HL-60/S4 treated with retinoic acid at 250 ng/mL for 4 days and 3 days (cell line): ENCODE measurements at regions not wholly inside any gene's neighbourhood (a gene's known extent, or its start where the extent isn't known, plus 50 kb on each side); places are given as distances from the start of the nearest gene placed in this dataset.
"Not testable (repeated sequence)": the region's sequence is repeated elsewhere in the genome, so short reads cannot be mapped to it uniquely, and the experiment has no call there.

Experiments used
- in situ Hi-C: fragments of 300-500 bp; cut with MboI; formaldehyde crosslinking; loops from 2 replicates; pipeline ENCODE4 v1.7.0; 2022; ENCODE audit warnings: low sequenced_read_pairs

DNA sequence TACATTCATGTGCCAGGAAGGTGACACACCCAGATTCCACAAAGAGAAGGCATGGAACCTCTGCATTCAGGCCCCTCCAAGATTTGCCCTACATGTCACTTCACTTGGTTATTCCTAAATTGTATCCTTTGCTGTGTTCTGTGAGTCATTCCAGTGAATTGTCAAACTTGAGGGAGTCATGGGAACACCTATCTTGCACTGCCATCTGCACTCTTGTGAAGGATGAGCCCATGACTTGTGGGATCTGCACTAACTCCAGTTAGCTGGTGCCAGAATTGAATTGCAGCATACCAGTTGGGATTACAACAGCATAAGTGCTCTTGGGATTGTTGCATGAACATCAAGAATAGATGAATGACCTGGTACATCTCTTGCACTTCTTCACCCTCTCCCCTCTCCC is 1288.0 kb upstream of the ZEB2 start:
- in situ Hi-C loops, result no loop called here

DNA sequence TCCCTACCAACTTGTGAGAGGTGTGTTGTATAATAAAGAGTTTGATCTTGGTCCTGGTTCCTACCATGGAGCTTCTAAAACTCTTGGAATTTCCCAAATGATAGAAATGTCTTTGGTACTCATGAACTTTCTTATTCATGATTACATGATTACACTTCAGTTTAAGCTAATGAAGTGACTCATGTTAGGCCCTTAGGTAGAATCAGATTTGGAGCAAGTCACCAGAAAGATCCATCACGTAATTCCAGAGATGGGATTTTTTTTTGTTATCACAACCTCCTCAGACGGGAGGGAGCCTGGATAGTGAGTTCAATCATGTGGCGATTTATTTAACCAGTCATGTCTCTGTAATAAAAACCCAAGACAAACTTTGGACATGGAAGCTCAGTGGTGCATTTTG is 1287.6 kb upstream of the ZEB2 start:
- in situ Hi-C loops, result no loop called here

GRCh38 chr2:145806546-145806945 is 1286.6 kb upstream of the ZEB2 start:
- in situ Hi-C loops, result no loop called here

GRCh38 chr2:145802133-145802532 is 1282.2 kb upstream of the ZEB2 start:
- in situ Hi-C loops, result no loop called here

- in situ Hi-C loops, result no loop called here
These were observed 1281.3 kb upstream of the ZEB2 start for GRCh38 chr2:145801210-145801609.

DNA sequence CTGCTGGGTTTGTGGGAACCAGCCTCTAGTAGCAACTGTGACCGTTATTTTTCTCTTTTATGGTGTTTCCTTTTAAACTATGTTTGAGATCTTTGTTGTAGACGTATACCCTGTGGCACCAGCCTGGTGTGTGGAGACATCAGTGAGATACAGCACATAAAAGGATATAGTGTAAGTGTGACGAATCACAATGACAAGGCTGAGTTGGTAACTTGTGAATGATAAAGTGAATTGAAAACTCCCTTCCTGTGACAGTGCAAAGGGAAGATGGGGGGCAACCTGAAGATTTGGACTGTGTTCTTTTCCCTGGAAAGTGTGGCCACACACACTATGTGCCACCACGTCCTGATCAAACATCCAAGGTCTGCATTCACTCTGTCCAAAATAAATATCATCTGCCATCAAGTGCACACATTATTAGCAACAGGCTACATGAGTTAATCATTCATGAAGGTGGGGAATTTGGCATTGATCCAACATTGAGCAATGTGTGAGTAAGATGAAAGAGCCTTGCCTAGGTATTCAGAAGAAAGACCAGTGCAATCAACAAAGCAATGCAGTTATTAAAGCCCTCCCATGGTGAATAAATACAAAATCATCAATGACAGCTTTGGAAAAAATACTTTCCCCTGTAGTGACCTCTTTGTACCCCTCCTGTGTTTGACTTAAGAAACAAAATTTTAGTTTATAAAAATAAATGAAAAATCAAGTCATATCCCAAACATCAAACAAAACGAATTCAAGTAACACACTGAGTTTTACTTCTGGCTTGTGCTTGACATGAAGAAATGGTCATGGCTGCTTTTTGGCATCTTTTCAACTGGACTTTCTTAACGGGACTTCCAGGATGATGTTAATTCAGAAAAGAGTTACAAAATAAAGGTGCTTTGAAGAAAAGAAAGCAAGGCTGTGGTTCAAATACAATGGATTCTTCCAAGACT is 1280.5 kb upstream of the ZEB2 start:
- in situ Hi-C loops, result no loop called here

DNA sequence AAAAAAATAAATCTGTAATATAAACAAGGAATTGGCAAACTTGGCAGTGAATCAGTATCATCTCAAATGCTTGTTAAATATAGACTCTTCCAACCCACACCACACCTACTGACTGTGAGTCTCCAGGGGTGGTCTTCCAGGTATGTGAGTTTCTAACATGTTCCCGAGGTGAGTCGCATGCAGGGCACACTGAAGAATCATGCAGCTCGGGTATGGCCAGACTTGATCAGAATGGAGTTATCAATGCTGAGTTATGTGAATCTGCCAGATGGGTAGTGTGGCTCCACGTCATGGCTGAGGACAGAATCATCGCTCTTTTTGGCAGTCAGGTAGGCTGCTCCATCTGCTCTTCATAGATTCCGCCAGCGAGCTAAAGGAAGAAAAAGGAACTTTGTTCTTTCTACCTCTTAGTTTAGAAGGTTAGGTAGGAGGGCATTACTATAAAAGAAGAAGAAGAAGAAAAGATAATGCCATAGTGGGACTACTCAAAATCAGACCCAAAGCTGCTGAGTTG is 1279.7 kb upstream of the ZEB2 start:
- in situ Hi-C loops, result no loop called here

DNA sequence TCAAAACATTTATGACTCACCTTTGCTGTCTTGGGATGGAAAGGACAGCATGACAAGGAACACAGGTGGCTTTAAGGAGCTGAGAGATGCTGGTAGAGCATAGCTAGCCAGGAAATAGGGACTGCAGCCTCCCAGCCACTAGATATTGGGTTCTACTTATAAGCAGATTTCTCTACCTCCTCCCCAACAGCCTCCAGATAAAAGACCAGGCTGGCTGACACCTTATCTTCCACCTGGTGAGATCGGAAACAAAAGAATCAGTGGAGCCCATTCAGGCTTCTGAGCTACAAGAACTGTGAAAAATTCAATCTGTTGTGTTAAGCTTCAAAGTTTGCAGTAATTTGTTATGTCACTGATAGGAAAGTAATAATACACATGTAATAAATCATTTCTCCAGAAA is 1278.5 kb upstream of the ZEB2 start:
- in situ Hi-C loops, result no loop called here

GRCh38 chr2:145797692-145798091 is 1277.8 kb upstream of the ZEB2 start:
- in situ Hi-C loops, result no loop called here

DNA sequence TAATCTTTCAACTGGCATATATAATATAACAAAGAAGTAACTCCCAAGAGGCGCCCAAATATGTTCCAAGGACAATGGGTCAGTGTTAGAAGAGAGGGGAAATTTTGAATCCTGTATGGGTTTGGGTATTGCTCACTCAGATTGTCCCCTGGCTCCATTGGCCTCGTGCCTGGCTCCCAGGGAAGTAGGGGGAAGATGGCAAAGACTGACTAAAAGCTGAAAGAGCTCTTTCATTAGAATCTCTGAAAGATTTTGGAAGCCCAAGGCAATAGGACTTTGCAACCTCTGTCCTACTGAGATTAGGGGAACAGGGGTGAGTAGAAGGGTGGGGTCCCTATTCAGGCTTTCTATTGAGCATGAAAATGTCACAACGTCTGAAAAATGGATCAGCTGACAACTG is 1272.8 kb upstream of the ZEB2 start:
- in situ Hi-C loops, result no loop called here

GRCh38 chr2:145789636-145790035 is 1269.7 kb upstream of the ZEB2 start:
- in situ Hi-C loops, result no loop called here

DNA sequence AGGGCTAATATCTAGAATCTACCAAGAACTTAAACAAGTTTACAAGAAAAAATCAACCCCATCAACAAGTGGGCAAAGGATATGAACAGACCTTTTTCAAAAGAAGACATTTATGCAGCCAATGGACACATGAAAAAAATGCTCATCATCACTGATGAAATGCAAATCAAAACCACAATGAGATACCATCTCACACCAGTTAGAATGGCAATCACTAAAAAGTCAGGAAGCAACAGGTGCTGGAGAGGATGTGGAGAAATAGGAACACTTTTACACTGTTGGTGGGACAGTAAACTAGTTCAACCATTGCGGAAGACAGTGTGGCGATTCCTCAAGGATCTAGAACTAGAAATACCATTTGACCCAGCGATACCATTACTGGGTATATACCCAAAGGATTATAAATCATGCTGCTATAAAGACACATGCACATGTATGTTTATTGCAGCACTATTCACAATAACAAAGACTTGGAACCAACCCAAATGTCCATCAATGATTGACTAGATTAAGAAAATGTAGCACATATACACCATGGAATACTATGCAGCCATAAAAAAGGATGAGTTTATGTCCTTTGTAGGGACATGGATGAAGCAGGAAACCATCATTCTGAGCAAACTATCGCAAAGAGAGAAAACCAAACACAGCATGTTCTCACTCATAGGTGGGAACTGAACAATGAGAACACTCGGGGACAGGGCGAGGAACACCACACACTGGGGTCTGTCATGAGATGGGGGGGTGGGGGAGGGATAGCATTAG is 1267.9 kb upstream of the ZEB2 start:
- in situ Hi-C loops, result not testable (repeated sequence)

DNA sequence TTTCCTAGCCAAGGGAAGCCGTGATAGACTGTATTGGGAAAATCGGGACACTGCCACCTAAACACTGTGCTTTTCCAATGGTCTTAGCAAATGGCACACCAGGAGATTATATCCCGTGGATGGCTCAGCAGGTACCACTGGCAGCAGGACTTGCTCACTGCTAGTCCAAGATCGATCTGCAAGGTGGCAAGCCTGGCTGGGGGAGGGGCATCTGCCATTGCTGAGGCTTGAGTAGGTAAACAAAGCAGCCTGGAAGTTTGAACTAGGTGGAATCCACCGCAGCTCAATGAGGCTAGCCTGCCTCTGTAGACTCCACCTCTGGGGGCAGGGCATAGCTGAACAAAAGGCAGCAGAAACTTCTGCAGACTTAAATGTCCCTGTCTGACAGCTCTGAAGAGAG is 1262.7 kb upstream of the ZEB2 start:
- in situ Hi-C loops, result not testable (repeated sequence)

DNA sequence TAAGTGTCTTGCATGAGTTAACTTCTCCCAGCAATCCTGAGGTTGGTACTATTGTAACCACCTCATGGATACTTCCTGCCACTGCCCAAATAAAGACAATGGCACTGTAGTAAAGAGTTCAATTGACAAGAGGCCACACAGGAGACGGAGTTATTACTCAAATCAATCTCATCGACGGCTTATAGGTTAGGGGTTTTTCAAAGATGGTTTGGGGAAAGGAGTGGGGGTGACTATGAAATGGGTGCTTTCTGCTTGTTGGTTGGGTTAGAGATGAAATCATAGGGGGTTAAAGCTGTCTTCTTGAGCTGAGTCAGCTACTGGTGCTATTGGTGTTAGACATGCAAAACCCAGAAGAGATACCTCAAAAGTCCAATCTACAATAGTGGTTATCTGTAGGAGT is 1258.0 kb upstream of the ZEB2 start:
- in situ Hi-C loops, result no loop called here

DNA sequence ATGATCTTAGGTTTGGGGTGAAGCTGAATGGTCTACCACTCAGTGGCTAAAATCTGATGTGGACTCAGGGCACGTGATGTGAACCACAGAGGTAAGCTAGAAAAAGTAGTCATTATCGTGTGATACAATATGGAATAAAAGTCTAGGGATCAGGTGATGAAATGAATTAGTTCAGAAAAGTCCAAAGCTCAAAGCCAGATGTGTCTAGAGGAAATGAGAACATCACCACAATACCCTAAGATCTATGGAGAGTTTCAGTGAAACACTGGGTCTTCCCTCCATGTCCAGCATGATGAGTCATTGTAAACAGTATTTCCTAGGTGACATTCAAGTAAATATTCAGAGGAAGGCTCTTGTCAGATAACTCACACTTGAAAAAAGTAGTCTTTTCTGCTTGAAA is 1257.4 kb upstream of the ZEB2 start:
- in situ Hi-C loops, result no loop called here

- in situ Hi-C loops, result no loop called here
These were observed 1255.7 kb upstream of the ZEB2 start for GRCh38 chr2:145775591-145775990.

GRCh38 chr2:145771525-145771924 is 1251.6 kb upstream of the ZEB2 start:
- in situ Hi-C loops, result no loop called here

DNA sequence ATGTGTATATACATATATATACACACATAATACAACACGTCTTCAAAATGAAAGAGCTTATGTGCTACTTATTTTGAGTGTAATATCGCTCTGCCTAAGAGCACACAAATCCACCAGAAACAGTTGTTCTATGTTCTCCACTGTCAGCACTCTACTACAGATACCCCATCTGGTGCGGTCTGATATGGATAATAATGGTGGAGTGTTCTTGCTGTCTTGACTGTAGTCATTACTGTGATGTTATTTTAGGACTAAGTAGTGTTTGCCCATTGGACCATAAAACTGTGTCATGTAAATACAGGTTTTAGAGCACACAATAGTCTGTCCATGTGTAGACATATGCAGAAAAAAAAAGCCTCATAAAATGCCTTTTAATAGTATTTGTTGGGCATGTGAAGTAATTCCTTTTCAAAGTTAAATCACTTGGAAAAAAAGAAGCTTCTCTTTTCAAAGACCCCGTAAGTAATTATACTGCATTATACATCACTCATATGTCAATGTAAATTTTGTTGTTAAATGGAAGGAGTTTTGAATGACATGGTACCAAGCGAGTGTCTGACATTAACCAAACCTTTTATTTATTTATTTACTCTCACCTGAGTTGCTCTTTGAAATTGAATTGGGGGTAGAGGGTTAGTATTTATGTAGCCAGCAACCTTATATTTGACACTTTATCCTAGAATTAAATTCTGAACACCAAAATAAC is 1249.2 kb upstream of the ZEB2 start:
- in situ Hi-C loops, result no loop called here

- in situ Hi-C loops, result no loop called here
These were observed 1246.0 kb upstream of the ZEB2 start for GRCh38 chr2:145765874-145766273.

DNA sequence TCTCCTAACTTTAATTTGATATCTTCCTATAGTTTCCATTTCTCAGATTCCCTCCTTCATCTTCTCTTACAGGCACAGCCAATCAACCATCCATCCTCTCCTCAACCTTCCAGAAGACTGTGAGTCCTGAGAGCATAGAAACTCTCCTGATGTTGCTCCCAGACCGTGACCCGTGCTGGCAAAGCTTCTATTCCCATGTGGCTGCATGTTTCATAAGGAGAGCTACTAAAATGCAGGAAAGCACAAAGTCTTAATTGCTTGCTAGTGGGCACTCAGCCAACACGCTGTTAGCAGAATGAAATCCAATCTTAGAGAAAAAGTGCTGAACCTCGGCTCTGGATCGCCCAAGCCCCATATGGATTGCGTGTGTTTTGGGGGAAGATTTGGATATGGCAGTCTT is 1244.7 kb upstream of the ZEB2 start:
- in situ Hi-C loops, result no loop called here
